ENCODE measurements at regions not wholly inside any gene's neighbourhood (a gene's known extent, or its start where the extent isn't known, plus 50 kb on each side); places are given as distances from the start of the nearest gene placed in this dataset.

- TF ChIP-seq TAF1 (IDR thresholded peaks at IDR 0.05; ENCODE audit: low read depth, low read length): no peak
- 0 out of 2 replicates have a peak, but pooled peaks have one; percentile 21 for TF ChIP-seq SPI1 (IDR thresholded peaks at IDR 0.05; ENCODE audit: low read depth, low read length)
- no peak for TF ChIP-seq POLR2A (IDR thresholded peaks at IDR 0.05; ENCODE audit: low read depth, low read length)
- TF ChIP-seq POLR2AphosphoS5 (IDR thresholded peaks at IDR 0.05; ENCODE audit: low read depth, low read length): no peak
These were observed 521.6 kb upstream of the SORCS1 start for GRCh38 chr10:107686095-107686494.
